ENCODE measurements at regions not wholly inside any gene's neighbourhood (a gene's known extent, or its start where the extent isn't known, plus 50 kb on each side); places are given as distances from the start of the nearest gene placed in this dataset.

DNA sequence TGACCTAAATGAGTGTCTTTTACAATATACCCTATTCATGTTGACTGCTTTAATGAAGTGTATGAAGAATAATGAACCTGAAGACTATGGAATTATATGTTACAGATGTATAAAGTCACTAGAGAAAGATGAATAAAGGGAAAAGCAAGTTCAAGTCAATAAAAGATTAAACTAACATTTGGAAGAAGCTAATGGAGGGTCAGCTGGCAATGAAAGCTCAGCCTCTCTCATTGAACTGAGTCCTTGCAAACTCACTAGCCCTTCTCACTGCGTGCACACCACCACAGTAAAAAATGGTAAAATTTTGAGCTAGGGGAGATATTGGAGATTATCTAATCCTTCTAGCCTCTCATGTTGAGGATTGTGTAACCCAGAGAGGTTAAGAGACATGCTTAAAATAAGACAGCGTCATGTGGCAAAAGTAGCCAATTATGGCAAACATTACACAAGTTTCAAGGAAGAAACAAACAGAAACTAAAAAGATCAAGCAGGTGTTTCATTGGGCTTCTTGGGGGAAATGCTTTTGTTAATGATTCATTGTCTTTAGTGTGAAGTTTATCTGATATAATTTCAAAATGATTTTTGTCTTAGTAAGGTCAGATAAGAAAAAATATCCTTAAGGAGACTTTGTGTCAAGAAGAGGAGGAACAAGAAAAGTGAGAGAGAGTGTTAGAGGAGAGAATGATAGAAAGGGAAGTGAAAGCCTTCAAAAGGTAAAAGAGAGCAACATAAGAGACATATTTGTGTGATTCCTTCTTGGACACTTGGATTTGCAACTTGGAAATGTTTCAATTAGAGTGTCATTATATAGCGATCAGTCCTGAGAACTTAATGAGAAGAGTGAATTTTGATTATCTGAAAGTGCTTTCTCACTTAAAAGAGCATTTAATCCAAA lies 893.7 kb upstream of the FAM98A start:
- no peak for DNase-seq

DNA sequence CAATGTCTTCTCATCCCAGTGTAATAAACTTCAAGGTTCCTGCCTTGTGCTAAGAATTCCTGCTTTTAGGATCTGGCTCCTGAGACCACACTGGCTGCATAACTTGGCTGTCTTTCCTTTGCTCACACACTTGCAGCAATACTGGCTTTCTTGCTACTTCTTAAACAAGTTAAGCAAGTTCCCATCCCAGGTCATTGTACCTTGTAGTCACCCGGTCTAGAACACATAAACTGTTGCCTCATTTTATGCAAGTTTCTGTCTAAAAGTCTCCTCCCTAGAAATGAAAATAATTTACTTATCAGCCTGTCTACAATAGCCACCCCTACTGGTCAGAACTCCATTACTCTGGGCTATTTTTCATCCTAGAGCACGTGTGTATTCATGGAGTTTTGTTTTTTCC lies 887.9 kb upstream of the FAM98A start:
- no peak for DNase-seq

DNA sequence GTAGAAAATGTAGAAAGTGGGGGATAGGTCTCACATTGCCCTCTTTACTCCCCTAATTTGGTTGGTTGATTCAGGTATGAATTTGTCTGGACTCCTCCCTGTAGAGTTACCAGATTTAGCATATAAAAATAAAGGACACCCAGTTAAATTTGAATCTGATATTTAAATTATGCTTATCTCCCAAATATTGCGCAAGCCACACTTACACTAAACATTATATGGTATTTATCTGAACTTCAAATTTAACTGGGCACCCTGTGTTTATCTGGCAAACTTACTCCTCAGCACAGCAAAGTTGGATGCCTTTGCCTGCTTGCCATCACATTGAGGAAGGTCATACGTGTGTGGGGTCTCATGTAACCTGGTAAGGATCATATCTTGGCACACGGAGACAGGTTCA lies 882.4 kb upstream of the FAM98A start:
- no peak for DNase-seq

DNA sequence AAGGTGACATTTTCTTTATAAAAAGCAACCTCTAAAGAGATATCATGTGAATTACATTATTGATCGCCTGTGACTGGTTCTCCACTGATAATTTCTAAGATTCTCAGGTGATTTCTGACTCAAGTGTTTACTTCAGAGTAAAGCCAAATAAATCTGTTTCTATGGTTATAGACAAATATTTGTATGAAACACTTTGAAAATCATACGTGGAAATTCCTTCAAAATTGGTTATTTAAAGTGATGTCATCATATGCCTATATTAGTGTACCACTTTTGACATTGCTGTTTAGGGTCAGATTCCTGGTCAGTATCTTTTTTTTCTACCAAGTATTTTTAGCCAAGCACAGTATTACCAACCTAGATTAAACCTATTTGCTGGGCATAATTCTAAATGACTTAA lies 881.3 kb upstream of the FAM98A start:
- DNase-seq = no peak

DNA sequence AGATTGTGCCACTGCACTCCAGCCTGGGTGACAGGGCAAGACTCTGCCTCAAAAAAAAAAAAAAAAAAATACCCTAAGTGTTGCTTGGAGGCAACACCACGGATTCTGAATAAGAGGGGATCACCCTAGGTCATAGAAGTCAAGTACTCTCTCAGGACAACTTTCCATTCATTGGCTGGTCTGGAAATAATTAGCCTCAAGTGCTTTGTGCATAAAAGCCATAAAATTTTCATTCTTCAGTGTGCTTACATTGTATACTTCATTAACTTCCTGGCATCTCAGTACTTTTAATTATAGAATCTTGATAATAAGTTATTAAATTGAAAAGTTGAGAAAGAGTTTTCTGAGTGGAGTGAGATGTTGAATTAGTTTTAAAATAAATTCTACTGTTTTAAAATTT lies 876.1 kb upstream of the FAM98A start:
- DNase-seq = no peak

DNA sequence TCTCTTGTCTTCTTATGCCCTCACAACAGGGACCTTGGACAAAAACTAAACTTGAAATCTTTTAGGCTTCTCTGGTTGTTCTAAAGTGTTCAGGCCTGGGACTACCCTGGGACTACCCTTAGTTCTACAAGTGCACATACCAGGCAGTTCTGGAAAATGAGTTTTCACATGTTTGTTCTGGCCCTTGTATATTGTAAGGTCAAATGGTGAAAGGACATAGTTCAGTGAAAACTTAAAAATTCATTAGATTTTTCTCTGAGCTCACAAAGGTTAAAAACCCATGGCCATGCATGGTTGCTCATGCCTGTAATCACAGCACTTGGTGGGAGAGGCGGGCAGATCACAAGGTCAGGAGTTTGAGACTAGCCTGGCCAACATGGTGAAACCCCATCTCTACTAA lies 875.5 kb upstream of the FAM98A start:
- DNase-seq = no peak

DNA sequence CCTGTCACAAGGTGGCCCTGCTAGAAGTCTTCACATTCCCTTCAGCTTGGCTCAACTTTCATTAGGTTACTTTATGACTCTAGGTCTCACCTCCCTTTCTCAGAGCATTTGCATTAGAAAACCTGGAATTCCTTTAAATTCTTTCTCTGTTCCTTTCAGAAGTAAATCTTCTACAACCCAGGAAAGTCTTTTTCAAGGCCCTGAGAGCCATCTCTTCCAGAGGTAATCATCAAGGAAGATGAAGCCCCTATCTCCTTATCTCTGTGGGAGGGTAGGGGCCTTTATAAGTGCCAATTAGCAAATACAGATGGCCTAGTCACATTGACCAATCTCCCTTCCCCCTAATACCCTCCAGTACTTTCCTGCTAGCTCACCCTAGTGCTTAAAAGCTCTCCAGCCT lies 848.0 kb upstream of the FAM98A start:
- no peak for DNase-seq

DNA sequence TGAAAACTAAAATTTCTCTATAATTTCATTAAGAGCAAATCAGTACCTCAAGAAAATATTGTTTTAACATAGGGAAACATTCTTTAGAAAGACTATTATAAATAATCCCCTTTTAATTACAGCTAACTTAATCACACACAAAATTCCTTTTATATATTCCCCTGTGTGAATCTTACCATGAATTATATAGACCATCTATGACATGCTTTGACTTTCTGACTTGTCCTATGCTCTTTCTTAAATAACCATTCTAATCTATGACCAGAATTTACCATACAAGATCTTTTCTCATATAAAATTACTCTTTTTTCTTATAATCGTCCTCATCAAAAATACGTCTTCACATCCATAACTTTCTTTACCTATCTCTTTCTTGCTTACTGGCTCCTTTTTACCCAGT lies 824.2 kb upstream of the FAM98A start:
- no peak for DNase-seq

DNA sequence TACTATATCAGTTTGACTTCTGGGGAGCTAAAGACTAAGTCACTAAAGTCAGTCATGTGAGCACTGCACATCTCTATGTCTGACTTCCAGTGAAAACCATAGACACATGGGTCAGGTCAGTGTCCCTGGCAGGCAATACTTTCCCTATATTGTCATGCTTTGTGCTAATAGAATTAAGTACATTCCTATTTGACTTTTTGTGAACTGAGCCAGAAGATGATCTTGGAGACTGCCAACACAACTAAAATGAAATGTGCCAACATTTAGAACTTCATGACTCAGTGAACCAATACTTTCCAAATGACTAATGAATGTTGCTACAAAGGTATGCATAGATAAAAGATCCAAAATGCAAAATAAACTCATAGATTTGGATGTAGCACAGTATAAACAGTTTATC lies 820.8 kb upstream of the FAM98A start:
- DNase-seq = no peak

DNA sequence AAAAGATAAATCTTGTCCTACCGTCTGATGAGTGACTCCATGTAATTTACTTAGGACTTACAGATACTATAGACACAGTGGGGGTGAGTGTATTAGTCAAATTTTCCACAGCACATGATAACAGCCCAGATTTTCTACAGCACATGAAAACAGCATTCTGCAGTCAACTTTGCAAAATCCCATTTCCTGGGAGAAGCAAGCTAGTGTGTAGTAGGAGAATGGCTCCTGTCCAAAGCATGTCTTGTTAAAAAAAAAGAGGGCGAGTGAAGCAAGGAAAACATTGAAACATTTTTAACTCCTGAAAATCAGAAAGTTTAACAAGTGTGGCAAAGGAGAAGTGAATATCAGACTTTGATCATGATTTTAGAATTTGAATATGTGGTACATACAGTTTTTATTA lies 817.8 kb upstream of the FAM98A start:
- DNase-seq = no peak

DNA sequence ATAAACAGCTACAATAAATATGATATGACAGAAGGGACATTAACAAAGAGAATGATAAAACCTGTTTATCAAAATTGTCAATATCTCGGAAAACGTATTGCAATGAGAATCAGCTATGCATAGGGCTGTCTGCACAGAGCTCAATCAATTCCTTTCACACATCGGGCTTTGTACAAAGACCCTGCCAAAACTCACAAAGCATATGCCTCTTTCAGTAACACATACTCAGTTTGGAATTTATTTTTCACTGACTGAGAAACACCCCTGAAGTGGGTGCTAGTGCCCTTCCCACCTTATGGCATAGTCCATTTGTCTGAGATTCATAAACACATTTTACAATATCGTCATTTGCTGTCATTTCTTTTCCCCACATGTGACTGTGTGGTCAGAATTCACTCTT lies 815.8 kb upstream of the FAM98A start:
- DNase-seq = no peak

DNA sequence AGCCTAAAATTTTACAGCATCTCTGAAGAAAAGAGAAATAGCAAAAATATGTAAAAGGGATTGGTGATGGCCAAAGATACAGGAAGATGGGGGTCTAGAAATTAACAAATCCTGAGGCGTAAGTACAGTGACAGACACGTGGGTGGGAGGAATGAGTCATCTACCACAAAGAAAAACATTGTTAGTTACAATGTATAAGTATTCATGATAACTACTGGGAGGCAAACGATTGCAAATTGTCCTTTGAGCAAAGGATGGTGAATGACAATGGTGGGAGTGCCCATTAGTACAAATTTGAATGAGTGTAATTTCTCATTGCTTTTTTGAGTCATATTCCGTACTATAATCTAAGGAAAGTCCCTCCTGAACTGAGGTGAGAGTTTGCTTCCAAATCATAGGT lies 809.0 kb upstream of the FAM98A start:
- no peak for DNase-seq

DNA sequence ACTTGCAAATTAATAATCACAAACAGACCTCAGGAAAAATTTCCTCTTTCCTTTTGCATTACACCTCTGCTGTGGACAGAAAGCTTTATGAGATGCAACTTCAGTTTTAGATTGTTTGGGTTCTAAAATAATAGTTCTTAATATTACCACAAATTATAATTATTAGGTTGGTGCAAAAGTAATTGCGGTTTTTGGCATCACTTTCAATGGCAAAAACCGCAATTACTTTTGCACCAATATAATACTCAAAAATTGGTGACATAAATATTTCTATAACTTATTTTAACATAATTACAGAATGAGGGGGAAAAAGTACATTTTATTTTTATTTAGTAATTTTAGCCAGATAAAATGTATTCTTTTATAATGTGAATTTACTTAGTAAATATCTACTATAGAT lies 804.4 kb upstream of the FAM98A start:
- no peak for DNase-seq

DNA sequence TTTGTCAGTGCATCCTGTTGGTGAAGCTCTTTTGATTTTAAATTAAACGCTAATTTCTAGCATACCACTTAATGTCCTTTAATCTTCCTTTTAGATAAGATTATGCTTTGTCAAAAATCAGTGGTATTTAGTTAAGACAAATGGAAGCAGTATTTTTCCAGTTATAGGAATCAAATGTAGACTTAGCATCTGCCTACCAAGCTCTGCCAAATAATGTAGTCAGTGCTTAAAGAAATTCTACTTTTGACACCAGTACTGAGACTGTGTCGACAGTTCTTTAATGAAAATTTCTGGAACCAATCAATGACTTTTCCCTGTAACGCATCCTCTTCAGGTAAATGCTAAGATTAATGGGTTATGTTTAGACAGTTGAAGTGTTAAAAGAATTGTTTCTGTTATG lies 803.3 kb upstream of the FAM98A start:
- DNase-seq = no peak

DNA sequence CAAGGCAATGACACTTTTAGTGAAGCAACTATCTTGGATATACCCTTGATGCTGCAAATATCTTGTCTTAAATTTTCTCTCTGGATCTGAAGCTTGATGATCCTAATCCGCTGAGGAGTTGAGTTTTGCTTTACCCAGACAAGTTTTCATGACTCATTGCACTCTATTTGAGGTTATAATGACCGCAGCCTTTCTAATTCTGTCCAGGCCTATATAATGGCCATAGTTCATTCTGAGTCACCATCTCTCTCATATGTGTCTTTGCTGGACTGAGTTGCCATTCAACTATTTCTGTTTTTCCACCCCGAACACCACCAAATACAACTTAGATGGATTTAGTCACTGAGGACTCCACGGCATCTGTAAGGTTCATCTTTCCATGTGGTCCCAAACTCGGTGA lies 802.1 kb upstream of the FAM98A start:
- DNase-seq = no peak

DNA sequence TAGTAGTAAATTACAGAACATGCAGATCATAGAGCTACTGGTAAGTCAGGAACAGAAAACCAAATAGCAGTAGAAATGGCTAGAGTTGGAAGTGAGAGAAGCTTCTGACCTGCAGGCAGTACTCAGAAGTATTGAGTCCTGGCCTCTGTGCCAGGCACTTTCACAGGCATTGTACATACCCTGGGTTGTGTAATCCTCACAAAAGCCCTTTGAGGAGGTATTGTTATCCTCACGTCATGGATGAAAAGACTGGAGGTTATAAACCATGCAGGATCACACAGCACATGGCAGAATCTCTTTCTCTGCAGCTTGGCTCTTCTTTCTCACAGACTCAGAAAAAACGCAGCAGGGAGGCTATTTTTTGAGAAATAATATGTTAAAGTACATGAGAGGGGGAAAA lies 789.3 kb upstream of the FAM98A start:
- DNase-seq = no peak

DNA sequence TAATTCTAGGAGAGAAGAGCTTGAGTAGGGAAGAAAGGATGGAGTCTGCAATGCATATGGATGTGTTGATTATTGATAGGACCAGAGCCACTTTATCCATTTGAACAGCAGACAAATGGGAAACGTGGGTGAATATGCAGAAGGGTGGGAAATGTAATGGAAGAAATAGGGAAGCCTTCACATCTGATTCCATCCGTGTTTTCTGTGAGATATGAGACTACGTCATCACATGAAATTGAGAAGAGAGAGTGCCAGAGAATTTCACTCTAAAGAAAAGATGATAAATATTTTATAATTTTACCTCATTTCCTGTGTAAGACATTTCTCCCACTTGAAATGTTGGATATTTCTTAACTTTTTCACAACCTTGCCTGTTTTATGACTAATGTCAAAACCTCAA lies 788.4 kb upstream of the FAM98A start:
- no peak for DNase-seq

DNA sequence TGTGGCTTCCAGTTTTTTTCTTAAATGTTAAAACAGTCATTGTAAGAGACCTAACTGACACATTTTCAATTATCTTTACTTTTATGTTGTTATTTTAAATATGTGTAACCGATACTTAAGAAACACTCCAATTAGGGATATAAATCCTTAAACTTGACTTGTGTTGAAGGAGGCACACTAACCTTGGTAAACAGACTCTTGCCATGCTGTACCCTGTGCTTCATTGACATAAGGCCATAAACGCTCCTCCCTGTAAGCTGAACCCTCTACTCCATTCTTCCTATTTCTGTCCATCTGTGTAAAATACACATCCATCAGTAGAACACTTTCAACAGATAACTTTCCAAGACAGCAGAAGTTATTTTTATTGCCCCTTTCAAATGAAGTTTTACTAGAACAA lies 780.5 kb upstream of the FAM98A start:
- no peak for DNase-seq

DNA sequence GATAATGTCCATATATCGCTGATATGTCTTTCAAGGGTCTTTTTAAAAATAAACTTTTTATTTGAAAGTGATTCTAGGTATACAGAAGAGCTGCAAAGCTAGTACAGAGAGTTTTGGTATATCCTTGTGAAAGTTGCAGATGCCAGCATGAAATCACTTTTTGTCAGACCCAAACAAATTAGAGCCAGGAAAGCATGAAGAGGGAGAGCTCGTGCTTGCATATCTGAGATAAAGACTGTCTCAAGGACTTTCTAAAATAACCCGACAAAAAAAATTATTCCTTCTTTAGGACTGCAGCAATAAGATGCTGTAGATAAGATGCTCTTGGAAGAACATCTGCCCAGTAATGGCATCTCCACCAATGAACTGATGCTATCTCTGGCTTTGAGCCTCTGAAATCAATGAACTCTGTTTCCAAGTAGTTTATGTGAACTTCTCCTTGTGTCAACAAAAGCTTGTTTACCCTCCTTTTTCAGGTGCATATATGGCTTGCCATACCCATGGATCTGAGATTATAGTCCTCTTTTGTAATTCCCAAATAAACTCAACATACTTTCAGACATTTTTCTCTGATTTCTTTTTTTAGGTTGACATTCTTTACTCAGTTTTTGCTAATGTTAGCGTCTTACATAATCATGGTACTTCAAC lies 774.6 kb upstream of the FAM98A start:
- no peak for DNase-seq

DNA sequence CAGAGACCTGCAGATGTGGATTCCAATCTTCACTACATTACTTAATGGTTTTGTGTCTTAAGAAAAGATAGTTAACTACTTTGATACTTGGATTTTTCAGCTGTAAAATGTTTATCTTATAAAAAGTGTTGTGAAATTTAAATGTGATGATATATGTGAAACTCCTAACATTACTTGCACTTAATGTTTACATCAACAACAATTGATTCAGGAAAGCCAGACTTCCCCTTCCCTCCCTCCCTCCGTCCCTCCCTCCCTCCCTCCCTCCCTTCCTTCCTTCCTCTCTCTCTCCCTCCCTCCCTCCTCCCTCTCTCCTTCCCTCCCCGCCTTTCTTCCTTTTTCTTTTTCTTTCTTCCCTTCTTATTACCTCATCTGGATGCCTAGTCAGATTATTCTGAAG lies 773.9 kb upstream of the FAM98A start:
- no peak for DNase-seq

DNA sequence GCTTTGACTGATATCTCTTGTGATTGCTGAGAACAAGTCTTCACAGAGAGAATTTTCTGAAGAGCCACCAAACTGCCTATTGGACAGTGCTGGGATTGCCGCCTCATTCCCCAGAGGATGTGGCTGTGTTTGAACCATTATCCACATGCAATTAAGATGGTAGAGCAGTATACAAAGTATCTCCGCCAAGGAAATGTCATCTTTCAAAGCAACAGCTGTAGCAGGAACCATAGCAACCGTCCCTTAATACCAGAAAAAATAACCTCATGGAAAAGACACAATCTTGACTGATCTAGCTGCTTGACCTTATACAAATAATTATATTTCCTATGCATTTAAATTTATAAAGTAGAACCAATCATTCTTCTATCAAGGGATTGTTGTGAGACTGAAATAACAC lies 772.6 kb upstream of the FAM98A start:
- no peak for DNase-seq

DNA sequence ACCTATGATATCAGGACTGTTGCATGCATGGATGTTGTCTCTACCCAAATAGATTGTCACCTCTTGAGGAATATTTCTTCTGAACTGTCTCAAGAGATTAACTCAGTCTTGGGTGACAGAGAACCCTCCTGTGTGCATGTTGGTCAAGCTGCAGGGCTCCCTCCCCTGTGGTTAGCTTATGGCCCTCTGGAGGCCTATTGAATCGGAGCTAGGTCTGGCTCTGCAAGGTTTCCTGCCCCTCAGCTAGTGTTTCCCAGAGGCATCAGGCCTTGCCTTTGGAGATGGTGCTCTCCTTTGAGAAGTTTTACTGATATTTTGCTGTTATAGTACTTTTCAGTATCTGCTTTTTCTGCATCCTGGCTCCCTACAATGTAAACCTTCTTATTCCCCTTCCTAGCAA lies 769.2 kb upstream of the FAM98A start:
- DNase-seq = no peak

DNA sequence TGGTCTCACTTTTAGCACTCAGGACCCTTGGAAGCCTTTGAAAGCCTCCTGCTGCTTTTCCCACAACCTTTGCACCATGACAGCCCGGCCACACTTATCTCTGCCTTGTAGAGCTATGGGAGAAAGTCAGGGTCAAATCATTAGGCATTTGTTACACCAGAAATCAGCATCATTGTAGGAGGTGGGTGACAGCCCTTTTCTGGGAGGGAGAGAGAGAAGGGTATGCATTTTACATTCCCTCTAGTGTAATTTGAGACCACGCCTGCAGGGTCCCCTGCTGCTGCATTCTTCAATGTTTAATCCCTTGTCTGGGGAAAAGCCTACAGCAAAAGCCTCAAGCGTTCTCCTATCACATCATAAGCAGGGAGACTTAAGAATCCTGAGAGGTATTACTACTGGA lies 766.8 kb upstream of the FAM98A start:
- DNase-seq = no peak

DNA sequence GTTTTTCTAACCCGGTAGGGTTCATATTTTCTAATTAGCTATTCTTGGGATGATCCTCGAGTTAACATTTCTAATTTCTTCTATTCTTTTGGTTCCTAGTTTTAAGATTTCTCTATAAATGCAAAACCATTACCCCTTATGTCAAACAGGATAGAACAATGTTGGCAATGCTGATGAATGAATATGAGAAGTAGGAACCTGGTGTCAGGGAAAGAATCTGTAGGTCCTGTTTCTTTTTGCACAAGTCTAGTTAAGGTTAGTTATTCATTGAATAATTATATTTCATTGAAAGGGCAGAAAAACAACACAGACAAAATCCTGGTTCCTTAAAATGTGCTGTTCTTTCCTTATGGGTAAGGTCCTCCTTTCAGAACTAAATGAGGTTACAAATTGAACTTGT lies 766.4 kb upstream of the FAM98A start:
- DNase-seq = no peak
